Spleen (tissue), 11 donors: ENCODE measurements at regions not wholly inside any gene's neighbourhood (a gene's known extent, or its start where the extent isn't known, plus 50 kb on each side); places are given as distances from the start of the nearest gene placed in this dataset.

Experiments used
- DNase-seq: peaks from one replicate; pipeline ENCODE4 v3.0.0-alpha.2; 2020
- H3K27ac ChIP-seq, 8 donors: fragments of 200-600 bp; sonication (generic) in 7 of 8; 1 replicate in 4 of 8; 2 replicates in 4 of 8; pipeline versions ENCODE4 v1.5.0 to v1.8.0; 2016 to 2021; ENCODE audit warnings: inconsistent platforms in 4 of 8, mild to moderate bottlenecking in 4 of 8, moderate library complexity in 1 of 8
- H3K27me3 ChIP-seq, 7 donors: fragments of 200-600 bp; sonication (generic) in 6 of 7; replicated peaks in 1 of 7; 1 replicate in 4 of 7; 2 replicates in 3 of 7; pipeline versions ENCODE4 v1.5.0 to v1.8.0; 2016 to 2021; ENCODE audit warnings: inconsistent platforms in 3 of 7, mild to moderate bottlenecking in 1 of 7
- H3K36me3 ChIP-seq, 6 donors: fragments of 200-600 bp; sonication (generic) in 5 of 6; 1 replicate in 4 of 6; 2 replicates in 2 of 6; pipeline versions ENCODE4 v1.5.0 to v1.8.0; 2016 to 2021; ENCODE audit warnings: inconsistent platforms in 2 of 6
- H3K4me1 ChIP-seq, 6 donors: fragments of 200-600 bp; sonication (generic) in 5 of 6; 1 replicate in 3 of 6; 2 replicates in 3 of 6; pipeline versions ENCODE4 v1.5.0 to v1.8.0; 2016 to 2021; ENCODE audit warnings: inconsistent platforms in 3 of 6
- H3K4me3 ChIP-seq, 8 donors: fragments of 200-600 bp; sonication (generic) in 7 of 8; 1 replicate in 4 of 8; 2 replicates in 4 of 8; pipeline versions ENCODE4 v1.5.0 to v1.8.0; 2016 to 2021; ENCODE audit warnings: inconsistent platforms in 4 of 8, mild to moderate bottlenecking in 4 of 8, moderate library complexity in 2 of 8
- H3K9me3 ChIP-seq, 8 donors: fragments of 200-600 bp; sonication (generic) in 7 of 8; 1 replicate in 4 of 8; 2 replicates in 4 of 8; pipeline versions ENCODE4 v1.5.0 to v1.8.0; 2016 to 2021; ENCODE audit warnings: inconsistent platforms in 4 of 8
- CTCF ChIP-seq, 11 experiments: fragments of 200-600 bp in 7 of 11; fragments of 450-650 bp in 4 of 11; sonication (generic) in 4 of 11; IDR thresholded peaks in 8 of 11; conservative IDR thresholded peaks in 3 of 11; 1 replicate in 7 of 11; 2 replicates in 4 of 11; pipeline versions ENCODE4 v1.4.0 to v1.8.0; 2016 to 2021; ENCODE audit warnings: antibody characterized with exemption in 11 of 11, inconsistent platforms in 4 of 11, mild to moderate bottlenecking in 1 of 11
- POLR2A ChIP-seq, 3 donors: fragments of 450-650 bp; IDR thresholded peaks; one replicate each; pipeline ENCODE4 v1.5.1; 2017; ENCODE audit warnings: antibody characterized with exemption in 3 of 3, mild to moderate bottlenecking in 1 of 3
- POLR2AphosphoS5 ChIP-seq, 3 donors: sonication (generic); formaldehyde crosslinking; IDR thresholded peaks; one replicate each; pipeline ENCODE4 v1.5.1; 2017; ENCODE audit warnings: antibody characterized with exemption in 3 of 3
- WGBS, 5 donors: extraction: QIAGEN DNeasy Blood & Tissue Kit in 3 of 5; methylation state at CpG; one replicate each; pipeline versions ENCODE4 v1.1.5 to v1.1.7; 2013 to 2018; 5-methylcytosine and 5-hydroxymethylcytosine counted together
- intact Hi-C: fragments of 100-400 bp; cut with DNase I; formaldehyde crosslinking; loops from one replicate; pipeline ENCODE4 v1.15.0; 2023; ENCODE audit warnings: low total_unique reads
- donor health status: healthy with polysubstance abuse.
- donor health status: DM: no; HTN: no; CAD: no; lungs with moderate emphysema.
- donor health status: DM: no; HTN: no; CAD: no.
- donor health status: Bipolar disorder and iron deficiency.
- donor health status: healthy.
- donor health status: DM: no; HTN: no; CAD: no.
- donor health status: DM: yes; HTN: yes; CAD: no.

- H3K4me1 ChIP-seq = no peaks in the 10 kb centered on the region
- no peak for TF ChIP-seq POLR2A (IDR thresholded peaks at IDR 0.05)
- no peak for TF ChIP-seq CTCF (IDR thresholded peaks at IDR 0.05 in 8 of 11, conservative IDR thresholded peaks at IDR 0.05 in 3 of 11)
- no peak for TF ChIP-seq POLR2AphosphoS5 (IDR thresholded peaks at IDR 0.05)
Measured at GRCh38 chr9:25845867-25846266, 167.6 kb upstream of the TUSC1 start.

DNA sequence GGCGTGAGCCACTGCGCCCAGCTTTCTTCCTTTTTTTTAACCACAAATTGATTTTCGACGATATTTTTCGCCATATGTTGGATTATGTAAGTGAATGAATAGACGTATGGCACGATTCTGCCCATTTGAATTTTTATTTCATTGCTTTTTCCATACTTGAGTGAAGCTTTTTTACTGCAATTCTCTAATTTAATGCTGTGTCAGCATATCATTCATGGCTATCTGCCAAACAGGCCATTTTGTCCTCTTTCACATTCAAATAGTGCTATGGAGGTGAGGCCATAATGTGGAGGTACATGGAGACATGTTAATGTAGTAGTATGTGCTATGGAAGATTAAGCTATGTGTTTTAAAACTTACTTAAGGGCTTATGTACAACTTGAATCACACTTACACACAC, 152.1 kb upstream of the TUSC1 start:
- TF ChIP-seq POLR2AphosphoS5 (IDR thresholded peaks at IDR 0.05) (no peak), CTCF (IDR thresholded peaks at IDR 0.05 in 8 of 11, conservative IDR thresholded peaks at IDR 0.05 in 3 of 11) (no peak), POLR2A (IDR thresholded peaks at IDR 0.05) (no peak)
- WGBS, 5 donors = 86 to 93% (median 92%) methylated on average over 7 of the region's 7 CpGs
- H3K36me3 ChIP-seq = no peaks in the 10 kb centered on the region
- no peak overlapping the region for H3K27ac ChIP-seq
- no peaks in the 10 kb centered on the region for H3K27me3 ChIP-seq
- no peak overlapping the region for H3K4me3 ChIP-seq
- intact Hi-C loops = no loop called here
- peaks cover 0 to 53% (median 14%) of the 10 kb centered on the region in 8 donors for H3K9me3 ChIP-seq
- no peaks in the 10 kb centered on the region for H3K4me1 ChIP-seq
- DNase-seq = no peak

More at GRCh38 chr9:25845867-25846266, 167.6 kb upstream of the TUSC1 start:
- 91 to 96% (median 93%) methylated on average over 1 of the region's 1 CpG for WGBS, 5 donors
- Histone ChIP-seq H3K9me3 (peaks cover 0 to 26% (median 11%) of the 10 kb centered on the region in 8 donors), H3K4me3 (no peak overlapping the region), H3K36me3 (no peaks in the 10 kb centered on the region), H3K27me3 (no peaks in the 10 kb centered on the region), H3K27ac (no peak overlapping the region)
- DNase-seq = no peak
- intact Hi-C loops = no loop called here

DNA sequence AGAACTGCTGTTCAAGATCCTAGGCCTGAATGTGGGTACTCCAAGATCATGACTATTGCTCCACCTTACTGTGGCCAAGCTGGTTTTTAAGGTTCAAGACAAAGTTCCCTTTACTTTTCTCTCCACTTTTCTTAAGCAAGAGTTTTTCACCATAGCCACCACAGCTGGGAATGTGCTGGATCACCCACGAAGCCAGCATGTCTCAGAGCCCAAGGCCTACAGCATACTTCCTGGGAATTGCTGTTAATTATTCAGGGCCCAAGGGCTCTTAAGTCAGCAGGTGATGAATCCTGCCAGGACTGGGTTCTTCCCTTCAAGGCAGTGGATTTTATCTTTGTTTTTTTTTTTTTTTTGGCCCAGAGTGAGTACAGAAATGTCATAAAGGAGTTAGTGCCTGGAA, 149.4 kb upstream of the TUSC1 start:
- Histone ChIP-seq H3K27me3 (no peaks in the 10 kb centered on the region), H3K9me3 (peaks cover 0 to 59% (median 21%) of the 10 kb centered on the region in 8 donors), H3K4me3 (no peak overlapping the region), H3K27ac (no peak overlapping the region), H3K4me1 (no peaks in the 10 kb centered on the region), H3K36me3 (no peaks in the 10 kb centered on the region)
- DNase-seq = no peak
- intact Hi-C loops = no loop called here
- WGBS, 5 donors = 15 to 38% (median 29%) methylated on average over 1 of the region's 1 CpG
- no peak for TF ChIP-seq CTCF (IDR thresholded peaks at IDR 0.05 in 8 of 11, conservative IDR thresholded peaks at IDR 0.05 in 3 of 11)
- TF ChIP-seq POLR2AphosphoS5 (IDR thresholded peaks at IDR 0.05) = no peak
- no peak for TF ChIP-seq POLR2A (IDR thresholded peaks at IDR 0.05)

DNA sequence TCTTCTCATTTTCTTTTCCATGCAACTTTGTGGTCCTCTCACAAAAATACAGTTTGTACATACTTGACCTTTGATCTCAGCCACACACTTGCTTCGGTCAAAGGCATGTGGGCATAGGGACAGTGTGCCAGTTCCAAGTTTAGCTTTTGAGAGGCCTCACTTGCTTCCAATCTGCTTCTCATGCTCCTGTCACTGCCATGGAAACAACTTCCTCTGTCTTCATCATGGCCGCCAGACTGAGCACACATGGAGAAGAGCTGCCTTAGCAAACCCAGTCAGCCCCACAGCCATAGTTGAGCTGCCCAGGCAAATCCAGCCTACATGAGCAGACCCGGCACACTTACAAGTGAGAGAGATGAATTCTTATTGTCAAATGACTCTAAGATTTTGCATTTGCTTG, 138.2 kb upstream of the TUSC1 start:
- H3K36me3 ChIP-seq = no peaks in the 10 kb centered on the region
- H3K4me3 ChIP-seq = no peak overlapping the region
- no peak overlapping the region for H3K27ac ChIP-seq
- H3K27me3 ChIP-seq = no peaks in the 10 kb centered on the region
- DNase-seq = no peak
- peaks cover 0 to 6% (median under 1%) of the 10 kb centered on the region in 8 donors for H3K9me3 ChIP-seq
- H3K4me1 ChIP-seq = no peaks in the 10 kb centered on the region
- 78 to 90% (median 90%) methylated on average over 3 of the region's 3 CpGs for WGBS, 5 donors
- intact Hi-C loops = no loop called here
- TF ChIP-seq CTCF (IDR thresholded peaks at IDR 0.05 in 8 of 11, conservative IDR thresholded peaks at IDR 0.05 in 3 of 11) (no peak), POLR2A (IDR thresholded peaks at IDR 0.05) (no peak), POLR2AphosphoS5 (IDR thresholded peaks at IDR 0.05) (no peak)
